MG63 (cell line): ENCODE measurements at regions not wholly inside any gene's neighbourhood (a gene's known extent, or its start where the extent isn't known, plus 50 kb on each side); places are given as distances from the start of the nearest gene placed in this dataset.
"Not testable (repeated sequence)": the region's sequence is repeated elsewhere in the genome, so short reads cannot be mapped to it uniquely, and the experiment has no call there.

ENCODE experiments used
- DNase-seq: peaks from one replicate; pipeline ENCODE4 v3.0.0-alpha.2; 2020
- H3K27me3 ChIP-seq: fragments of 250-450 bp; sonication (Bioruptor Pico); 2 replicates; pipeline ENCODE4 v1.5.1; 2020; ENCODE audit warnings: mild to moderate bottlenecking, moderate library complexity
- H3K36me3 ChIP-seq: fragments of 250-450 bp; sonication (Bioruptor Pico); 2 replicates; pipeline ENCODE4 v1.5.1; 2020; ENCODE audit warnings: mild to moderate bottlenecking, moderate library complexity
- H3K4me3 ChIP-seq: fragments of 250-450 bp; sonication (Bioruptor Pico); 2 replicates; pipeline ENCODE4 v1.5.1; 2020; ENCODE audit warnings: mild to moderate bottlenecking, moderate library complexity
- H3K9me3 ChIP-seq: fragments of 250-450 bp; sonication (Bioruptor Pico); 2 replicates; pipeline ENCODE4 v1.5.1; 2020; ENCODE audit warnings: mild to moderate bottlenecking, moderate library complexity

- H3K27me3 ChIP-seq: no peaks in the 10 kb centered on the region
- no peaks in the 10 kb centered on the region for H3K36me3 ChIP-seq
- no peak overlapping the region for H3K4me3 ChIP-seq
- DNase-seq: no peak
- H3K9me3 ChIP-seq: no peaks in the 10 kb centered on the region
Observed at GRCh38 chr14:44759277-44759676, 202.5 kb downstream of the KLHL28 start.

GRCh38 chr14:44756554-44756953 is 205.2 kb downstream of the KLHL28 start:
- no peak for DNase-seq
- Histone ChIP-seq H3K9me3 (no peaks in the 10 kb centered on the region), H3K36me3 (no peaks in the 10 kb centered on the region), H3K4me3 (no peak overlapping the region), H3K27me3 (no peaks in the 10 kb centered on the region)

GRCh38 chr14:44745371-44745770 is 216.4 kb downstream of the KLHL28 start:
- Histone ChIP-seq H3K9me3 (no peaks in the 10 kb centered on the region), H3K36me3 (no peaks in the 10 kb centered on the region), H3K27me3 (no peaks in the 10 kb centered on the region), H3K4me3 (no peak overlapping the region)
- DNase-seq: no peak

GRCh38 chr14:44742202-44742601 is 219.5 kb downstream of the KLHL28 start:
- no peak for DNase-seq
- H3K4me3 ChIP-seq: no peak overlapping the region
- no peaks in the 10 kb centered on the region for H3K36me3 ChIP-seq
- H3K27me3 ChIP-seq: no peaks in the 10 kb centered on the region
- H3K9me3 ChIP-seq: no peaks in the 10 kb centered on the region

- no peak overlapping the region for H3K4me3 ChIP-seq
- H3K9me3 ChIP-seq: no peaks in the 10 kb centered on the region
- DNase-seq: no peak
- H3K36me3 ChIP-seq: no peaks in the 10 kb centered on the region
- no peaks in the 10 kb centered on the region for H3K27me3 ChIP-seq
Observed at GRCh38 chr14:44741431-44741830, 220.3 kb downstream of the KLHL28 start.

GRCh38 chr14:44736326-44736725 is 225.4 kb downstream of the KLHL28 start:
- H3K27me3 ChIP-seq: no peaks in the 10 kb centered on the region
- H3K4me3 ChIP-seq: no peak overlapping the region
- H3K36me3 ChIP-seq: no peaks in the 10 kb centered on the region
- DNase-seq: no peak
- H3K9me3 ChIP-seq: no peaks in the 10 kb centered on the region

GRCh38 chr14:44732144-44732543 is 225.1 kb upstream of the FSCB start:
- Histone ChIP-seq H3K9me3 (no peaks in the 10 kb centered on the region), H3K36me3 (no peaks in the 10 kb centered on the region), H3K27me3 (no peaks in the 10 kb centered on the region), H3K4me3 (no peak overlapping the region)
- DNase-seq: no peak

GRCh38 chr14:44730860-44731259 is 223.8 kb upstream of the FSCB start:
- H3K27me3 ChIP-seq: no peaks in the 10 kb centered on the region
- H3K36me3 ChIP-seq: no peaks in the 10 kb centered on the region
- H3K9me3 ChIP-seq: no peaks in the 10 kb centered on the region
- no peak for DNase-seq
- H3K4me3 ChIP-seq: no peak overlapping the region

- H3K36me3 ChIP-seq, H3K27me3 ChIP-seq, DNase-seq, H3K9me3 ChIP-seq, H3K4me3 ChIP-seq: not testable (repeated sequence)
Observed at GRCh38 chr14:44721395-44721794, 214.3 kb upstream of the FSCB start.

- Histone ChIP-seq H3K27me3 (no peaks in the 10 kb centered on the region), H3K9me3 (no peaks in the 10 kb centered on the region), H3K4me3 (no peak overlapping the region), H3K36me3 (no peaks in the 10 kb centered on the region)
- no peak for DNase-seq
Observed at GRCh38 chr14:44720707-44721106, 213.6 kb upstream of the FSCB start.

GRCh38 chr14:44712024-44712815 is 205.1 kb upstream of the FSCB start:
- Histone ChIP-seq H3K36me3 (no peaks in the 10 kb centered on the region), H3K9me3 (no peaks in the 10 kb centered on the region), H3K4me3 (no peak overlapping the region), H3K27me3 (no peaks in the 10 kb centered on the region)
- no peak for DNase-seq

GRCh38 chr14:44701563-44702263 is 194.6 kb upstream of the FSCB start:
- H3K27me3 ChIP-seq: no peaks in the 10 kb centered on the region
- H3K4me3 ChIP-seq: no peak overlapping the region
- H3K36me3 ChIP-seq: no peaks in the 10 kb centered on the region
- DNase-seq: peak; percentile 29
- peaks cover 4% of the 10 kb centered on the region; the same call in 1 of the 2 replicates for H3K9me3 ChIP-seq

GRCh38 chr14:44700694-44701093 is 193.6 kb upstream of the FSCB start:
- DNase-seq: no peak
- Histone ChIP-seq H3K9me3 (peaks cover 4% of the 10 kb centered on the region; the same call in 1 of the 2 replicates), H3K36me3 (no peaks in the 10 kb centered on the region), H3K27me3 (no peaks in the 10 kb centered on the region), H3K4me3 (no peak overlapping the region)

- Histone ChIP-seq H3K27me3 (no peaks in the 10 kb centered on the region), H3K9me3 (peaks cover 4% of the 10 kb centered on the region; the same call in 1 of the 2 replicates)
- peak; percentile 2 for DNase-seq
Observed at GRCh38 chr14:44700184-44700583, 193.1 kb upstream of the FSCB start.

GRCh38 chr14:44699391-44699790 is 192.3 kb upstream of the FSCB start:
- no peaks in the 10 kb centered on the region for H3K36me3 ChIP-seq
- no peak overlapping the region for H3K4me3 ChIP-seq
- H3K27me3 ChIP-seq: no peaks in the 10 kb centered on the region
- no peak for DNase-seq
- peaks cover 4% of the 10 kb centered on the region; the same call in 1 of the 2 replicates for H3K9me3 ChIP-seq

More at GRCh38 chr14:44700184-44700583, 193.1 kb upstream of the FSCB start:
- Histone ChIP-seq H3K36me3 (no peaks in the 10 kb centered on the region), H3K4me3 (no peak overlapping the region)

- Histone ChIP-seq H3K9me3 (no peaks in the 10 kb centered on the region), H3K36me3 (no peaks in the 10 kb centered on the region), H3K27me3 (no peaks in the 10 kb centered on the region)
Observed at GRCh38 chr14:44669496-44669895, 162.4 kb upstream of the FSCB start.

GRCh38 chr14:44663136-44663535 is 156.1 kb upstream of the FSCB start:
- Histone ChIP-seq H3K9me3 (no peaks in the 10 kb centered on the region), H3K27me3 (no peaks in the 10 kb centered on the region), H3K4me3 (no peak overlapping the region), H3K36me3 (no peaks in the 10 kb centered on the region)
- no peak for DNase-seq

More at GRCh38 chr14:44669496-44669895, 162.4 kb upstream of the FSCB start:
- DNase-seq: no peak
- H3K4me3 ChIP-seq: no peak overlapping the region
